OCI-LY3 (cell line): ENCODE measurements at regions not wholly inside any gene's neighbourhood (a gene's known extent, or its start where the extent isn't known, plus 50 kb on each side); places are given as distances from the start of the nearest gene placed in this dataset.

Experiments used
- CTCF ChIP-seq: fragments of 200-600, 300-600 bp; sonication (generic); IDR thresholded peaks from 2 replicates; pipeline ENCODE4 v1.5.1; 2014; ENCODE audit warnings: antibody characterized with exemption, low read length, low read depth
- EZH2phosphoT487 ChIP-seq: fragments of 200-600 bp; shearing (Covaris generic); IDR thresholded peaks from 2 replicates; pipeline ENCODE4 v1.6.1; 2018; ENCODE audit warnings: antibody characterized with exemption, mixed run types, low read depth

GRCh38 chr16:72554935-72555334 is 383.0 kb upstream of the PMFBP1 start:
- no peak for TF ChIP-seq CTCF
- TF ChIP-seq EZH2phosphoT487 = no peak
